HCT116 (cell line): ENCODE measurements at regions not wholly inside any gene's neighbourhood (a gene's known extent, or its start where the extent isn't known, plus 50 kb on each side); places are given as distances from the start of the nearest gene placed in this dataset.

Source experiments
- ATAC-seq: fragments of 200-7000 bp; cut with Tn5 transposase; 2 replicates; pipeline ENCODE4 v1.9.1; 2020; ENCODE audit warnings: mild to moderate bottlenecking, moderate library complexity
- BruUV-seq: library from RNA; stranded (reverse); fragments of 400-500 nt; replicated peaks from 2 replicates; lab custom pipeline; 2021; lab: Mats Ljungman, UMichigan
- CTCF ChIA-PET: fragments of 300-600 bp; sonication (Branson Sonifier 250); formaldehyde crosslinking; loops from one replicate; lab custom pipeline; 2021; ENCODE audit warnings: antibody characterized with exemption; lab: Charles Lee
- POLR2A ChIA-PET: fragments of 300-600, 350-600 bp; sonication (Branson Sonifier 250); formaldehyde crosslinking; loops from one replicate; lab custom pipeline; 2021; ENCODE audit warnings: antibody characterized with exemption; lab: Charles Lee
- RAD21 ChIA-PET, 2 experiments: fragments of 300-600 bp; sonication (Branson Sonifier 250); formaldehyde crosslinking; loops; one replicate each; lab custom pipeline; 2023; ENCODE audit warnings: low total read pairs in 2 of 2; ENCODE audit not compliant: uncharacterized antibody in 2 of 2, unreplicated experiment in 2 of 2, low non-redundant PET in 1 of 2; lab: Charles Lee
- DNase-seq: peaks from one replicate; pipeline ENCODE4 v3.0.0-alpha.2; 2010; ENCODE audit warnings: low read depth, low spot score
- H2AFZ ChIP-seq: fragments of 200-600 bp; shearing (Covaris generic), sonication (generic); 2 replicates; pipeline ENCODE4 v1.6.1; 2017; ENCODE audit warnings: low read depth, mixed run types, mixed read lengths, antibody characterized with exemption, low read length; ENCODE audit not compliant: poor library complexity, severe bottlenecking
- H3K27ac ChIP-seq: 2 replicates; pipeline ENCODE4 v1.5.1; 2012; ENCODE audit warnings: low read depth, low read length
- H3K27me3 ChIP-seq: fragments of 200-600 bp; sonication (generic); 2 replicates; pipeline ENCODE4 v1.6.1; 2016; ENCODE audit warnings: mixed run types, low read length, mixed read lengths; ENCODE audit not compliant: insufficient read depth
- H3K36me3 ChIP-seq, 2 experiments: fragments of 200-500 bp in 1 of 2; fragments of 200-600 bp in 1 of 2; sonication (Bioruptor generic) in 1 of 2; sonication (generic) in 1 of 2; 2 replicates each; pipeline versions ENCODE4 v1.5.1 to v1.6.1; 2014 to 2016; ENCODE audit warnings: low read length in 2 of 2, inconsistent platforms in 1 of 2, mixed read lengths in 1 of 2, mixed run types in 1 of 2; ENCODE audit not compliant: insufficient read depth in 2 of 2, control insufficient read depth in 1 of 2
- H3K4me1 ChIP-seq, 2 experiments: fragments of 200-600 bp in 1 of 2; sonication (generic) in 1 of 2; 2 replicates each; pipeline versions ENCODE4 v1.5.1 to v1.6.1; 2012 to 2017; ENCODE audit warnings: low read length in 2 of 2, inconsistent platforms in 1 of 2, mild to moderate bottlenecking in 1 of 2, mixed read lengths in 1 of 2, mixed run types in 1 of 2, moderate library complexity in 1 of 2; ENCODE audit not compliant: insufficient read depth in 2 of 2, control insufficient read depth in 1 of 2
- H3K4me2 ChIP-seq: fragments of 200-600 bp; sonication (generic); 2 replicates; pipeline ENCODE4 v1.6.1; 2017; ENCODE audit warnings: mixed run types, low read length, mixed read lengths
- H3K4me3 ChIP-seq, 2 experiments: fragments of 200-600 bp in 1 of 2; sonication (generic) in 1 of 2; replicated peaks in 1 of 2; 2 replicates each; pipeline ENCODE4 v1.5.1; 2011 to 2016; ENCODE audit warnings: low read length in 2 of 2, control low read depth in 1 of 2, low read depth in 1 of 2, mild to moderate bottlenecking in 1 of 2, mixed read lengths in 1 of 2, mixed run types in 1 of 2
- H3K79me2 ChIP-seq: fragments of 200-600 bp; sonication (generic); 2 replicates; pipeline ENCODE4 v1.6.1; 2017; ENCODE audit warnings: mild to moderate bottlenecking, mixed run types, low read length, moderate library complexity, mixed read lengths; ENCODE audit not compliant: insufficient read depth
- H3K9ac ChIP-seq: fragments of 200-600 bp; sonication (generic); 2 replicates; pipeline ENCODE4 v1.6.1; 2016; ENCODE audit warnings: low read length, mixed read lengths
- H3K9me2 ChIP-seq: fragments of 200-600 bp; sonication (generic), shearing (Covaris generic); 2 replicates; pipeline ENCODE4 v1.6.1; 2017; ENCODE audit warnings: mixed run types, mild to moderate bottlenecking, moderate library complexity; ENCODE audit not compliant: insufficient read depth
- H3K9me3 ChIP-seq, 2 experiments: fragments of 200-500 bp in 1 of 2; fragments of 200-600 bp in 1 of 2; sonication (Bioruptor generic) in 1 of 2; sonication (generic) in 1 of 2; 2 replicates each; pipeline ENCODE4 v1.6.1; 2014 to 2017; ENCODE audit warnings: low read length in 2 of 2, mixed read lengths in 2 of 2, inconsistent platforms in 1 of 2, low read depth in 1 of 2, mild to moderate bottlenecking in 1 of 2, mixed run types in 1 of 2, moderate library complexity in 1 of 2; ENCODE audit not compliant: control insufficient read depth in 1 of 2, insufficient read depth in 1 of 2
- H4K20me1 ChIP-seq: fragments of 200-600 bp; sonication (generic), shearing (Covaris generic); 2 replicates; pipeline ENCODE4 v1.6.1; 2017; ENCODE audit warnings: mixed run types, mild to moderate bottlenecking, moderate library complexity; ENCODE audit not compliant: insufficient read depth
- ATF3 ChIP-seq: IDR thresholded peaks from 2 replicates; pipeline ENCODE4 v1.6.1; 2012
- CBX3 ChIP-seq: IDR thresholded peaks from 2 replicates; pipeline ENCODE4 v1.6.1; 2012; ENCODE audit warnings: low read depth
- CEBPB ChIP-seq: IDR thresholded peaks from 2 replicates; pipeline ENCODE4 v1.6.1; 2012; ENCODE audit warnings: low read depth
- ELF1 ChIP-seq: IDR thresholded peaks from 2 replicates; pipeline ENCODE4 v1.6.1; 2012; ENCODE audit warnings: low read depth, borderline replicate concordance
- EZH2 ChIP-seq: fragments of 200-600 bp; sonication (generic); IDR thresholded peaks from 2 replicates; pipeline ENCODE4 v1.6.1; 2017; ENCODE audit warnings: antibody characterized with exemption, mixed run types
- EZH2phosphoT487 ChIP-seq: fragments of 200-600 bp; IDR thresholded peaks from 2 replicates; pipeline ENCODE4 v1.6.1; 2018; ENCODE audit warnings: antibody characterized with exemption, borderline replicate concordance
- JUND ChIP-seq: IDR thresholded peaks from 2 replicates; pipeline ENCODE4 v1.6.1; 2012
- POLR2A ChIP-seq: IDR thresholded peaks from 2 replicates; pipeline ENCODE4 v1.7.0; 2011; ENCODE audit warnings: borderline replicate concordance; ENCODE audit not compliant: insufficient read depth, insufficient read length; ENCODE audit errors: extremely low read depth
- SIN3A ChIP-seq: IDR thresholded peaks from 2 replicates; pipeline ENCODE4 v1.6.1; 2012; ENCODE audit warnings: low read depth
- SRF ChIP-seq: IDR thresholded peaks from 2 replicates; pipeline ENCODE4 v1.6.1; 2012; ENCODE audit warnings: low read depth
- TCF7L2 ChIP-seq: IDR thresholded peaks from 2 replicates; pipeline ENCODE4 v1.7.0; 2011; ENCODE audit warnings: borderline replicate concordance, inconsistent platforms; ENCODE audit not compliant: insufficient read depth, insufficient read length; ENCODE audit errors: extremely low read depth
- YY1 ChIP-seq: IDR thresholded peaks from 2 replicates; pipeline ENCODE4 v1.6.1; 2011; ENCODE audit warnings: low read length, low read depth, moderate library complexity, mild to moderate bottlenecking; ENCODE audit not compliant: insufficient replicate concordance; ENCODE audit errors: extremely low read depth
- ZNF274 ChIP-seq: fragments of 200-500 bp; sonication (Bioruptor generic); IDR thresholded peaks from 2 replicates; pipeline ENCODE4 v1.6.1; 2014; ENCODE audit warnings: mild to moderate bottlenecking, low read depth, low read length, inconsistent platforms
- intact Hi-C: fragments of 100-400 bp; cut with micrococcal nuclease; formaldehyde crosslinking; loops from 2 replicates; pipeline ENCODE4 v1.10.0; 2022
- TF ChIP-seq, protein P1 (sequence below): IDR thresholded peaks from 2 replicates; pipeline ENCODE4 v1.6.1; 2011; ENCODE audit warnings: mild to moderate bottlenecking, low read length, moderate library complexity; ENCODE audit not compliant: insufficient replicate concordance; ENCODE audit errors: extremely low read depth
- TF ChIP-seq, protein P2 (sequence below), 3 experiments: fragments of 200-600 bp in 1 of 3; sonication (generic) in 1 of 3; IDR thresholded peaks in 2 of 3; conservative IDR thresholded peaks in 1 of 3; 2 replicates each; pipeline ENCODE4 v1.5.1; 2012 to 2017; ENCODE audit warnings: low read depth in 2 of 3, low read length in 2 of 3, antibody characterized with exemption in 1 of 3, borderline replicate concordance in 1 of 3, control low read depth in 1 of 3, mild to moderate bottlenecking in 1 of 3, mixed read lengths in 1 of 3, mixed run types in 1 of 3, moderate library complexity in 1 of 3; ENCODE audit not compliant: insufficient read depth in 1 of 3
- TF ChIP-seq, protein P3 (sequence below): IDR thresholded peaks from 2 replicates; pipeline ENCODE4 v1.6.1; 2012

- Histone ChIP-seq H2AFZ (no peak overlapping the region), H3K27ac (no peak overlapping the region), H3K9me3 (no peaks in the 10 kb centered on the region), H3K27me3 (no peaks in the 10 kb centered on the region), H3K79me2 (no peaks in the 10 kb centered on the region), H3K36me3 (no peaks in the 10 kb centered on the region), H4K20me1 (no peaks in the 10 kb centered on the region), H3K9ac (no peak overlapping the region), H3K4me2 (no peak overlapping the region), H3K9me2 (no peaks in the 10 kb centered on the region), H3K4me3 (no peak overlapping the region), H3K4me1 (no peaks in the 10 kb centered on the region)
- RAD21 ChIA-PET, result no interaction called here
- TF ChIP-seq EZH2phosphoT487 (no peak), EZH2 (no peak), ATF3 (no peak), POLR2A (no peak), ELF1 (no peak), TCF7L2 (no peak), CEBPB (no peak), CBX3 (no peak), SRF (no peak), SIN3A (no peak), ZNF274 (no peak), JUND (no peak), YY1 (no peak)
- TF ChIP-seq, protein P1, sequence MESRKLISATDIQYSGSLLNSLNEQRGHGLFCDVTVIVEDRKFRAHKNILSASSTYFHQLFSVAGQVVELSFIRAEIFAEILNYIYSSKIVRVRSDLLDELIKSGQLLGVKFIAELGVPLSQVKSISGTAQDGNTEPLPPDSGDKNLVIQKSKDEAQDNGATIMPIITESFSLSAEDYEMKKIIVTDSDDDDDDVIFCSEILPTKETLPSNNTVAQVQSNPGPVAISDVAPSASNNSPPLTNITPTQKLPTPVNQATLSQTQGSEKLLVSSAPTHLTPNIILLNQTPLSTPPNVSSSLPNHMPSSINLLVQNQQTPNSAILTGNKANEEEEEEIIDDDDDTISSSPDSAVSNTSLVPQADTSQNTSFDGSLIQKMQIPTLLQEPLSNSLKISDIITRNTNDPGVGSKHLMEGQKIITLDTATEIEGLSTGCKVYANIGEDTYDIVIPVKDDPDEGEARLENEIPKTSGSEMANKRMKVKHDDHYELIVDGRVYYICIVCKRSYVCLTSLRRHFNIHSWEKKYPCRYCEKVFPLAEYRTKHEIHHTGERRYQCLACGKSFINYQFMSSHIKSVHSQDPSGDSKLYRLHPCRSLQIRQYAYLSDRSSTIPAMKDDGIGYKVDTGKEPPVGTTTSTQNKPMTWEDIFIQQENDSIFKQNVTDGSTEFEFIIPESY, result no peak
- TF ChIP-seq, protein P2, sequence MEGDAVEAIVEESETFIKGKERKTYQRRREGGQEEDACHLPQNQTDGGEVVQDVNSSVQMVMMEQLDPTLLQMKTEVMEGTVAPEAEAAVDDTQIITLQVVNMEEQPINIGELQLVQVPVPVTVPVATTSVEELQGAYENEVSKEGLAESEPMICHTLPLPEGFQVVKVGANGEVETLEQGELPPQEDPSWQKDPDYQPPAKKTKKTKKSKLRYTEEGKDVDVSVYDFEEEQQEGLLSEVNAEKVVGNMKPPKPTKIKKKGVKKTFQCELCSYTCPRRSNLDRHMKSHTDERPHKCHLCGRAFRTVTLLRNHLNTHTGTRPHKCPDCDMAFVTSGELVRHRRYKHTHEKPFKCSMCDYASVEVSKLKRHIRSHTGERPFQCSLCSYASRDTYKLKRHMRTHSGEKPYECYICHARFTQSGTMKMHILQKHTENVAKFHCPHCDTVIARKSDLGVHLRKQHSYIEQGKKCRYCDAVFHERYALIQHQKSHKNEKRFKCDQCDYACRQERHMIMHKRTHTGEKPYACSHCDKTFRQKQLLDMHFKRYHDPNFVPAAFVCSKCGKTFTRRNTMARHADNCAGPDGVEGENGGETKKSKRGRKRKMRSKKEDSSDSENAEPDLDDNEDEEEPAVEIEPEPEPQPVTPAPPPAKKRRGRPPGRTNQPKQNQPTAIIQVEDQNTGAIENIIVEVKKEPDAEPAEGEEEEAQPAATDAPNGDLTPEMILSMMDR (IDR thresholded peaks at IDR 0.05 in 2 of 3, conservative IDR thresholded peaks at IDR 0.05 in 1 of 3; ENCODE audit: borderline replicate concordance in 1 of 3, insufficient read depth in 1 of 3, low read depth in 2 of 3, low read length in 2 of 3), result no peak
- TF ChIP-seq, protein P3, sequence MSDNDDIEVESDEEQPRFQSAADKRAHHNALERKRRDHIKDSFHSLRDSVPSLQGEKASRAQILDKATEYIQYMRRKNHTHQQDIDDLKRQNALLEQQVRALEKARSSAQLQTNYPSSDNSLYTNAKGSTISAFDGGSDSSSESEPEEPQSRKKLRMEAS, result no peak
- BruUV-seq, result no TSS peak
- CTCF ChIA-PET, result no interaction called here
- no peak for ATAC-seq
- no peak for DNase-seq
- intact Hi-C loops, result no loop called here
- POLR2A ChIA-PET, result no interaction called here
Observed at GRCh38 chr2:152254486-152254885, 78.9 kb upstream of the STAM2 start.
